Fibroblast of mammary gland (primary cell): ENCODE measurements at regions not wholly inside any gene's neighbourhood (a gene's known extent, or its start where the extent isn't known, plus 50 kb on each side); places are given as distances from the start of the nearest gene placed in this dataset.

Source experiments
- DNase-seq: peaks from one replicate; pipeline ENCODE4 v3.0.0-alpha.2; 2010; ENCODE audit warnings: low read depth
- H3K4me3 ChIP-seq: 2 replicates; pipeline ENCODE4 v1.5.1; 2011; ENCODE audit warnings: low read depth, mild to moderate bottlenecking, low read length, moderate library complexity; ENCODE audit not compliant: control insufficient read depth
- CTCF ChIP-seq: conservative IDR thresholded peaks from 2 replicates; pipeline ENCODE4 v1.5.1; 2011; ENCODE audit warnings: low read depth, low read length, inconsistent platforms; ENCODE audit not compliant: control insufficient read depth, insufficient read depth

DNA sequence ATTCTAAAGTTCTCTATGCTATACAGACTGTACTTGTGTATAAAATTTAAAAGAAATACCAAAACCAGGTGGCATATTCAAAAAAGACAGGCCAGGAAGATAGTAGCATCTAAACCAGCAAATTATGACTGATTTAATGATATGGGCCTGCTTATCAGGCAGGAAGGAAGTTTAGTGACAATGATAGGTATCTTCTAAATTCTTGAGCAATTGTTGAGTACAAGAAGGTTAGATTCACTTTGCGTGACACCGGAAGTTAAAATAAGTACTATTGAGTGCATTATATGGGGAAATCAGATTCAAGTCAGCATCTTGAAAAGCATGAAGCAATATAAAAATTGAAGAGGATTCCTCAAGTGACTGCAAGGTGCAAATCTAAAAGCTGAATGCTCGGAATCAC lies 186.8 kb upstream of the RGS18 start:
- no peak for TF ChIP-seq CTCF
- no peak for DNase-seq
- no peak overlapping the region for H3K4me3 ChIP-seq

DNA sequence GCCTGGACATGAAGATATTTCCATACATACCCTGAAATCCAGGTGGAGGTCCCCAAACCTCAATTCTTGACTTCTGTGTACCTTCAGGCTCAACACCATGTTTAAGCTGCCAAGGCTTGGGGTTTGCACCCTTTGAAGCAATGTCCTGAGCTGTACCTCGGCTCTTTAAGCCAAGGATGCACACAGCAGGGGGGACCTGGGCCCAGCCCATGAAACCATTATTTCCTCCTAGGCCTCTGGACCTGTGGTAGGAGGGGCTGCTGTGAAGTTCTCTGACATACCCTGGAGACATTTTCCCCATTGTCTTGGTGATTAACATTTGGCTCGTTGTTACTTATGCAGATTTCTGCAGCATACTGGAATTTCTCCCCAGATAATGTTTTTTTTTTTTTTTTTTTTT lies 184.3 kb upstream of the RGS18 start:
- no peak overlapping the region for H3K4me3 ChIP-seq
- DNase-seq, result no peak
- no peak for TF ChIP-seq CTCF

GRCh38 chr1:191977874-191978506 lies 180.3 kb upstream of the RGS18 start:
- DNase-seq, result no peak
- H3K4me3 ChIP-seq, result no peak overlapping the region
- no peak for TF ChIP-seq CTCF

DNA sequence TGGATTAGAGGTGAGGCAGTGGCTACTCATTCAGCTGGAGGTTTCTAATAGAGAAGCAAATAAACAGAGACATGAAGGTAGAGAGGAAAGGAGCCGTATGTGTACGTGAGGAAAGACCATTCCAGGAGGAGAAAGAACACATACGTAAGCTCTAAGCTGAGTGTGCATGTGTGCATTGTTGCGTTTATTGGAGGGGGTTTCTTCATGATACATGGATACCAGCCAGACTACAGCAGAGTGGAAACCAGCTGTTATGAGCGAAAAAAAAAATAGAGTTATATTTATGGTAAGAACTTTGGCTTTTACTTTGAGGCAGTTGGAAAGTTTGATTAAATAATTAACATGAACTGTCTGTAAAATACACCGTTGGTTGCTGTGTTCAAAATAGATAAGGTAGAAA lies 173.4 kb upstream of the RGS18 start:
- no peak for DNase-seq
- no peak for TF ChIP-seq CTCF
- H3K4me3 ChIP-seq, result no peak overlapping the region

DNA sequence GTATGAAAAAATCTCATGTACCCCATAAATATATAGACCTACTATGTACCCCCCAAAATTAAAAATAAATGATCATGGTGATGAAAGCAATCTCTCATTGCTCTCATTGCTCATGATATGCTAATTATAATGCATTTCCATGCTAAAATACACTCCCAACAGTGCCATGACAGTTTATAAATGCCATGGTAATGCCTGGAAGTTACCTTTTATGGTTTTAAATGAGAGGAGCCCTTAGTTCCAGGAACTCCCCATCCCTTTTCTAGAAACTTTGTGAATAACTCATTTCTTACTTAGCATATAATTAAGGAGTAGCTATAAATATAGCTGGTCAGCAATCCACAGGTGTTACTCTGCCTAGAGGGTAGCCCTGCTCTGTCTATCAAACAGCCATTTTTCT lies 166.1 kb upstream of the RGS18 start:
- no peak for TF ChIP-seq CTCF
- DNase-seq, result no peak
- H3K4me3 ChIP-seq, result no peak overlapping the region

- H3K4me3 ChIP-seq, result no peak overlapping the region
- peak; percentile 2 for DNase-seq
- TF ChIP-seq CTCF, result no peak
Measured at GRCh38 chr1:191993549-191993948, 164.7 kb upstream of the RGS18 start.

- no peak for DNase-seq
- no peak for TF ChIP-seq CTCF
- H3K4me3 ChIP-seq, result no peak overlapping the region
Measured at GRCh38 chr1:192002063-192002462, 156.2 kb upstream of the RGS18 start.
